ENCODE measurements at regions not wholly inside any gene's neighbourhood (a gene's known extent, or its start where the extent isn't known, plus 50 kb on each side); places are given as distances from the start of the nearest gene placed in this dataset.
"Not testable (repeated sequence)": the region's sequence is repeated elsewhere in the genome, so short reads cannot be mapped to it uniquely, and the experiment has no call there.

DNA sequence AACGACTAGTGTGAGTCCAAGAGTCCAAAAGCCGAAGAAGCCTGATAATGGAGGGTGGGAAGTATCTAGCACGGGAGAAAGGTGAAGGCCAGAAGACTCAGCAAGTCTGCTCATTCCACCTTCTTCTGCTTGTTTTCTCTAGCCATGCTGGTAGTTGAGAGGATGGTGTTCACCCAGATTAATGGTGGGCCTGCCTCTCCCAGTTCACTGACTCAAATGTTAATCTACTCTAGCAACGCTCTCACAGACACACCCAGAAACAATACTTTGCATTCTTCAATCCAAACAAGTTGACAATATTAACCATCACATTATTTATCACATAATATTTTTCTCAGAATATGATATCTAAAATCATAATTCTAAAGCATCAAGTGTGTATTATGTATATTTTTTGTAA lies 1055.1 kb upstream of the PCDH10 start:
- DNase-seq = no peak

GRCh38 chr4:132097041-132097440 lies 1052.1 kb upstream of the PCDH10 start:
- no peak for DNase-seq

DNA sequence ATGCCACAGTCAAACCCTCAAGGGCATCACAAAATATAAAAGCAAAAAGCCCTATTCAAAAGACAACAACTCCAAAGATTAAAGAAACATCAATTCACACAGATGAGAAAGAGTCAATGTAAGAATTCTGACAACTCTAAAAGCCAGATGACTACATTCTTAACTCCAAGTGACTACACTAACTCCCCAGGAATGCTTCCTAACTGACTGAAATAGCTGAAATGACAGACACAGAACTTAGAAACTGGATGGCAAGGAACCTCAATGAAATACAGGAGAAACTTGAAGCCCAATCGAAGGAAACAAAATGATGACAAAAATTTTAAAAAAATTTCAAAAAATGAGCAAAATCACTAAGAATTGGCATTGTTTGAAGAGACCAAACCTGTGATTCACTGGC lies 1047.6 kb upstream of the PCDH10 start:
- DNase-seq = no peak

- no peak for DNase-seq
Observed at GRCh38 chr4:132108784-132109183, 1040.3 kb upstream of the PCDH10 start.

GRCh38 chr4:132114885-132115284 lies 1034.2 kb upstream of the PCDH10 start:
- no peak for DNase-seq

DNA sequence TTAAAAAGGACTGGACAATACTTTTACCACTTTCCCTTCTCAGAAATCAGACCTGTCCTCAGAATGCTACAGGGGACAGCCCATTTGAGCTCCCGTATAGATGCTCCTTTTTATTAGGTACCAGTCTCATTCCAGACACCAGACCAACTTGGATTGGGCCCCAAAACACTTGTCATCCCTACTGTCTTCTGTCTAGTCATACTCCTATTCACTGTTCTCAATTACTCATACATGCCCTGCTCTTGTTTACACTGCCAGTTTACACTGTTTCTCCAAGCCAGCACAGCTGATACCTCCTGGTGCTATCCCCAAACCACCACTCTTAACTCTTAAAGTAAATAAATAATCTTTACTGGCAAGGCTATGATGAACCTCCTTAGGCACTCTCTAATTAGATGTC lies 1026.4 kb upstream of the PCDH10 start:
- not testable (repeated sequence) for DNase-seq

- peak; percentile 19 for DNase-seq
Observed at GRCh38 chr4:132123870-132124623, 1025.0 kb upstream of the PCDH10 start.

GRCh38 chr4:132124624-132124974 lies 1024.5 kb upstream of the PCDH10 start:
- no peak for DNase-seq

- no peak for DNase-seq
Observed at GRCh38 chr4:132125131-132125530, 1024.0 kb upstream of the PCDH10 start.

DNA sequence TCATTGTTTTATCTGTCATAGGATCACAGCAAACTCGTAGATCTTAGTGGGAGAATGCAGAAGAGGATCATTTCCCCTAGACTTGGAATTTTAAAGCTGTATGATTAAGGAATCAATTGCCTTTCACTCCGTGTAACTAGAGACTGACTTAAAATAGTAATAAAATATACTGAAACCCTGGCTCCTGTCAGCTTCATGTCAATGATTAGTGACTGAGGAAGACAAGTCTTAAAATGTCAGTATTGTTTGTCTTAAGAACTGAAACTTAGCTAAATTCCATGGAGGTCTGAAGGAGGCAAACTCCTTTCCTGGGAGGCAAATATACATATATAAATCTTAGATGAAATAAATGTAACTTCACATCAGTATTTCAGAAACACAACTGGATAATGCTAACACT lies 1016.7 kb upstream of the PCDH10 start:
- DNase-seq = no peak

DNA sequence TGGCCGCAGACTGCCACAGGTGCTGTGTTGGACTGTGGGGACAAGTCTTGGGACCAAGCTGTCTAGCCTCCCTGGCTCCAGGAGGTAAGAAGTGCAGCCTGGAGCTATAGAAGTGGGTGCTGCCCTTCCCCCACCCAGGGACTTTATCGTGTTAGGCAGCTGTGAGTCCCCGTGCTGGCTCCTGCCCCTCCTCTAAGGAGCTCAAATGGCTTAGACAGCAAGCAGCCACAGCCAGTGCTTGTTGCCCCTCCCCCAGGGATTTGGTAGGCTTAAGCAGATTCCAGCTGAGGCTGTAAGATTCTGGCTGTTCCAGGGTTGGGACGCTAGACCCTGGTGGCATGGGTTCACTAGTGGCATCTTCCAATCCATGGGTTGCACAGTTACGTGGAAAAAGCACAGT lies 979.4 kb upstream of the PCDH10 start:
- no peak for DNase-seq

DNA sequence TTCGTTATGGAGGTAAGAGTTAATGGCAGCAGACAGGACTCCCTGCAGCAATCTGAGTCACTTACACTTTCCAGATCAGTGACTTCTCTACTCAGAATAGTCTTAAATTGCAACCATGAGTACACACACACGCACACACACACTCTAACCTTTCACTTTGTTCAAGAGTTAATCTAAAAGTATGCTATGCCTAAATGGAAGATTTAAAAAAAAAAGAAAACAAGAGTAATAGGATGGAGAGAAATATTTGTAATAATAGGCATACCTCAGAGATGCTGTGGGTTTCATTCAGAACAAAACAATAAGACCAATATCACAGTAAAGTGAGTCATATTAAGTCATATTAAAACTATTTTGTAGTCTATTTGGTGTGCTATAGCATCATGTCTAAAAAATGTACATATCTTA lies 969.1 kb upstream of the PCDH10 start:
- no peak for DNase-seq

DNA sequence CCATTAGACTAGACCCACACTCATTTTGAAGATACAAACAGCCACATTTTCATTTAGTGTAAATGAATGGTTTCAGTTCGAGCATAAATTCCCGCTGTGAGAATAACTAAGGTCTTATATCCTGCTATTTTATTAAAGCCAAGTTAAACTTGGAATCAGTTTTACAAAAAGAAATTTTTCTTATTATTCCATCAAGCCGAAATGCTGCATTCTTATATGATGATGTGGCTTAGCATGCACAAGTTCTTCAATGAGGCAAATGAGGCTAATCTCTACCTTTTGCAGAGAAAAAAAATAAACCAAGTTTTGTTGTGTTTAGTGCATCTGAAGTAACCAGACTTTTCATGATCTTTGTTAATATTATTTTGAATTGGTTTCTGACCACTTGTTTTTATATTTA lies 953.9 kb upstream of the PCDH10 start:
- DNase-seq = no peak

GRCh38 chr4:132203618-132204017 lies 945.5 kb upstream of the PCDH10 start:
- no peak for DNase-seq

DNA sequence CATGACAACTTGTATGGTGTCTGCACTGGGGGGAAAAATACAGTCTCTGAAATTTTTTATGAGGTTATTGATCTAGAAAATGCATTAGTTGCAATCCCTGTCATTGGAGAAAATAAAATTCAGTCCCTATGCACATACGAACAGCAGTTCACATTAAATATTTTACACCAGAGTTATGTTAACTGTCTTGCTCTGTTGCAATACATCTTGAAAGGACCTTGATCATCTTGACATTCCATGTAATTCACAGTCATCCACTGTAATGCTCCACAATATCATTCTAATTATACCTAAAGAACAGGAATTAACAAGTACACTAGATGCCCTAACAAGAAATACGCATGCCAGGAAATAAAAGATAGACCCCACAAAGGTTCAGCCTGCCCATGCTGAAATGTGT lies 934.6 kb upstream of the PCDH10 start:
- no peak for DNase-seq

DNA sequence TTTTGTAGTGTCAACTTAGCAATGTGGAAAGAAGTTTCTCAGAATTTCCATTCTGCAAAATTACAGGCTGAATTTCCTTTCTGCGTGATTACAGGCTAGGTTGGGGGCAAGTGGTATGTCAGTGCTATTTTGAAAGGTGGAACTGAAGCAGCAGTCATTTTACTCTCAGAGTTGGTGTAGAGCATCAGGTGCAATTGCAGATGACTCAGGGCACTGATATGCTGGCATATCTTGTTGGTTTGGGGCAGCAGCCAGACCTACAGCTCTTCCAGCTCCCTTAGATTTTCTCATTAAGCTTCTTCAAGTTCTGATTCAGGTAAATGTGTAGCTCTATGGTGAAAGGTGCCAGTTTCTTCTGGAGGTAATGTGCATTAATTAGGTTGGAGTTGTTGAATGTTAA lies 930.7 kb upstream of the PCDH10 start:
- DNase-seq = no peak

DNA sequence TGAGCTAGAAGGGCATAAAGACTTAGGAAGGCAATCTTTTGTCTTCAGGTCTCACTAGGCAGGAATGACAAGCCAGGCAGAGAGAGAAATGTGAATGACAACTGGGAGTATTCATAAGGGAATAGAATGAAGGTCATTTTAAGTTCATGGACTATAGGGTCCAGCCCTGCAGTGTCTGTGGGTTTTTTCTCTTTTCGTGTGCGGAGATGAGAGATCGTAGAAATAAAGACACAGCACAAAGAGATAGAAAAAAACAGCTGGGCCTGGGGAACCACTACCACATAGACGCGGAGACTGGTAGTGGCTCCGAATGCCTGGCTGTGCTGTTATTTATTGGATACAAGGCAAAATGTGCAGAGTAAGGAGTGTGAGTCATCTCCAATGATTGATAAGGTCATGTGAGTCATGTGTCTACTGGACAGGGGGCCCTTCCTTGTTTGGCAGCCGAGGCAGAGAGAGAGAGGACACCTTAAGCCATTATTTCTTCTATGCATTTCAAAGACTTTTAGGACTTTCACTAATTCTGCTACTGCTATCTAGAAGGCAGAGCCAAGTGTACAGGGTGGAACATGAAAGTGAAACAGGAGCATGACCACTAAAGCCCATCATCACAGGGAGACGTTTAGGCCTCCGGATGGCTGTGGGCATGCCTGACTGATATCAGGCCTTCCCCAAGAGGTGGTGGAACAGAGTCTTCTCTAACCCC lies 921.8 kb upstream of the PCDH10 start:
- DNase-seq = no peak

DNA sequence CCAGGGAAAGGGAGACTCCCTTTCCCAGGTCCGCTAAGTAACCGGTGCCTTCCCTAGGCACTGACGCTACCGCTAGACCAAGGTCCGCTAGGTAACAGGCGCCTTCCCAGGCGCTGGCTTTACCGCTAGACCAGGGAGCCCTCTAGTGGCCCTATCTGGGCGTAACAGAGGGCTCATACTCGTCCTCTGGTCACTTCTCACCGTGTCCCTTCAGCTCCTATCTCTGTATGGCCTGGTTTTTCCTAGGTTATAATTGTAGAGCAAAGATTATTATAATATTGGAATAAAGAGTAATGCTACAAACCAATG lies 921.3 kb upstream of the PCDH10 start:
- not testable (repeated sequence) for DNase-seq

- DNase-seq = no peak
Observed at GRCh38 chr4:132228676-132229075, 920.4 kb upstream of the PCDH10 start.

GRCh38 chr4:132230025-132230424 lies 919.1 kb upstream of the PCDH10 start:
- DNase-seq = no peak

DNA sequence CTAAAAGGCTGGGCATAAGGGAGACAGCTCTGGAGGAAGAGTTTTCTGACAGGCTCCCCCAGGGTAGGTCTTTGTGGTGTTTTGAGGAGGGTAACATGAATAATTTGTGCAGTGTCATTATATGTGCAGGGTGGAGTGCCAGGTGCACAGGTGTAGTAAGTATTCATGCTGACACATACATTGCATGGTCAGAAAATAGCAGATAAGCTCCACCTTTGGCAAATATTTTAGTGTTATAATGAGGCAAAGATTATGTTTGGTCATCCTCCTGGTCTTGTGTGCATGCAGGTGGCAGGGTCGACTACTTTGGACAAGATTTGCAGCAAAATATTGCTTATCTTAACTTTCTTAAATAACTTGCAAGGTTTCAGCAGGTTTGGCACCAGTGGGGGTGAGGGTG lies 910.4 kb upstream of the PCDH10 start:
- DNase-seq = no peak

GRCh38 chr4:132240081-132240480 lies 909.0 kb upstream of the PCDH10 start:
- no peak for DNase-seq

- no peak for DNase-seq
Observed at GRCh38 chr4:132245319-132245718, 903.8 kb upstream of the PCDH10 start.

- DNase-seq = no peak
Observed at GRCh38 chr4:132264176-132264575, 884.9 kb upstream of the PCDH10 start.

- DNase-seq = no peak
Observed at GRCh38 chr4:132266374-132266773, 882.7 kb upstream of the PCDH10 start.

Measured in NCI-H1105 (cell line).